A549 (cell line): ENCODE measurements at regions not wholly inside any gene's neighbourhood (a gene's known extent, or its start where the extent isn't known, plus 50 kb on each side); places are given as distances from the start of the nearest gene placed in this dataset.

ENCODE experiments used
- ATAC-seq, 2 experiments: fragments of 200-7000 bp in 1 of 2; fragments of >200 bp in 1 of 2; cut with Nextera tagmentation in 1 of 2; cut with Tn5 transposase in 1 of 2; 3 replicates each; pipeline versions ENCODE4 v1.8.0 to v1.9.1; 2018 to 2020; ENCODE audit warnings: mild to moderate bottlenecking in 1 of 2, moderate library complexity in 1 of 2
- CTCF ChIA-PET: fragments of 300-600 bp; sonication (Branson Sonifier 250); formaldehyde crosslinking; extraction: SDS; loops from one replicate; lab custom pipeline; 2021; ENCODE audit warnings: antibody characterized with exemption, inconsistent platforms; lab: Yijun Ruan, JAX
- POLR2A ChIA-PET: fragments of 350-600 bp; formaldehyde crosslinking; extraction: SDS; loops from one replicate; lab custom pipeline; 2021; ENCODE audit warnings: antibody characterized with exemption, inconsistent platforms; lab: Yijun Ruan, JAX
- DNase-seq, 2 experiments: peaks; one replicate each; pipeline versions ENCODE4 v3.0.0 to v3.0.0-alpha.2; 2011 to 2016; ENCODE audit warnings: low read depth in 1 of 2, low spot score in 1 of 2
- FAIRE-seq: peaks from 2 replicates; lab custom pipeline; 2011; peaks lifted over from hg19 to GRCh38; lab: Jason Lieb, UNC
- H3K27ac ChIP-seq, 2 experiments: fragments of >200 bp; sonication (Bioruptor Twin); formaldehyde crosslinking; 3 replicates each; pipeline ENCODE4 v1.5.1; 2016 to 2017
- H3K4me1 ChIP-seq: fragments of >200 bp; sonication (Bioruptor Twin); formaldehyde crosslinking; 3 replicates; pipeline ENCODE4 v1.6.1; 2016
- H3K4me2 ChIP-seq: fragments of >200 bp; sonication (Bioruptor Twin); formaldehyde crosslinking; 3 replicates; pipeline ENCODE4 v1.6.1; 2016
- H3K4me3 ChIP-seq: fragments of >200 bp; sonication (Bioruptor Twin); formaldehyde crosslinking; 3 replicates; pipeline ENCODE4 v1.5.1; 2016
- H3K9me3 ChIP-seq: fragments of >200 bp; sonication (Bioruptor Twin); formaldehyde crosslinking; 3 replicates; pipeline ENCODE4 v1.6.1; 2016
- CBX2 ChIP-seq: fragments of 200-600 bp; sonication (generic); IDR thresholded peaks from 2 replicates; pipeline ENCODE4 v1.6.1; 2016; ENCODE audit warnings: low read depth, mild to moderate bottlenecking, borderline replicate concordance
- CEBPB ChIP-seq, 2 experiments: fragments of >200 bp in 1 of 2; sonication (Bioruptor Twin) in 1 of 2; formaldehyde crosslinking in 1 of 2; IDR thresholded peaks; 2 replicates each; pipeline ENCODE4 v1.6.1; 2012 to 2016
- CHD4 ChIP-seq: fragments of 200-600 bp; sonication (generic); IDR thresholded peaks from 2 replicates; pipeline ENCODE4 v1.6.1; 2016; ENCODE audit warnings: antibody characterized with exemption, mild to moderate bottlenecking, borderline replicate concordance
- EHMT2 ChIP-seq: fragments of 200-600 bp; sonication (generic); IDR thresholded peaks from 2 replicates; pipeline ENCODE4 v1.6.1; 2016; ENCODE audit warnings: antibody characterized with exemption, low read depth, mild to moderate bottlenecking, moderate library complexity
- FOSL2 ChIP-seq, 2 experiments: fragments of 450-650 bp in 1 of 2; fragments of >200 bp in 1 of 2; sonication (Bioruptor Twin) in 1 of 2; formaldehyde crosslinking; IDR thresholded peaks; 2 replicates each; pipeline versions ENCODE4 v1.5.0 to v1.6.1; 2016 to 2020; ENCODE audit warnings: mild to moderate bottlenecking in 1 of 2, moderate library complexity in 1 of 2
- GATA3 ChIP-seq: IDR thresholded peaks from 2 replicates; pipeline ENCODE4 v1.6.1; 2012; ENCODE audit warnings: borderline replicate concordance
- HMGXB4 ChIP-seq: fragments of 250-450 bp; sonication (Bioruptor Pico); IDR thresholded peaks from 2 replicates; pipeline ENCODE4 v1.5.0; 2021; ENCODE audit warnings: mild to moderate bottlenecking, moderate library complexity, borderline replicate concordance
- HOXB13 ChIP-seq: fragments of 250-450 bp; sonication (Bioruptor Pico); IDR thresholded peaks from 2 replicates; pipeline ENCODE4 v1.5.0; 2020; ENCODE audit warnings: low read depth, mild to moderate bottlenecking, moderate library complexity
- JUNB ChIP-seq: fragments of >200 bp; sonication (Bioruptor Twin); formaldehyde crosslinking; IDR thresholded peaks from 2 replicates; pipeline ENCODE4 v1.6.1; 2016
- KDM1A ChIP-seq: fragments of 200-600 bp; sonication (generic); IDR thresholded peaks from 2 replicates; pipeline ENCODE4 v1.6.1; 2016; ENCODE audit warnings: low read depth, mild to moderate bottlenecking
- KDM5A ChIP-seq: fragments of 200-600 bp; sonication (generic); IDR thresholded peaks from 2 replicates; pipeline ENCODE4 v1.6.1; 2016; ENCODE audit warnings: antibody characterized with exemption, mild to moderate bottlenecking
- MYC ChIP-seq: IDR thresholded peaks from 2 replicates; pipeline ENCODE4 v1.6.1; 2012; ENCODE audit warnings: mild to moderate bottlenecking, inconsistent platforms, low read length, improper control_type of control experiment, borderline replicate concordance
- NR3C1 ChIP-seq: fragments of >200 bp; sonication (Bioruptor Twin); formaldehyde crosslinking; IDR thresholded peaks from 3 replicates; pipeline ENCODE4 v1.6.1; 2017
- POLR2A ChIP-seq: IDR thresholded peaks from 2 replicates; pipeline ENCODE4 v1.6.1; 2012; ENCODE audit warnings: mild to moderate bottlenecking, low read length
- POLR2AphosphoS2 ChIP-seq: conservative IDR thresholded peaks from 2 replicates; pipeline ENCODE4 v1.6.1; 2012; ENCODE audit warnings: low read length, improper control_type of control experiment, inconsistent platforms
- RARB ChIP-seq: fragments of 250-450 bp; sonication (Bioruptor Pico); IDR thresholded peaks from 2 replicates; pipeline ENCODE4 v1.8.0; 2021; ENCODE audit warnings: mild to moderate bottlenecking, moderate library complexity
- RCOR1 ChIP-seq: fragments of 150-350 bp; IDR thresholded peaks from 2 replicates; pipeline ENCODE4 v1.6.1; 2014; ENCODE audit warnings: antibody characterized with exemption, low read length, low read depth
- RFX5 ChIP-seq: fragments of 450-650 bp; IDR thresholded peaks from 2 replicates; pipeline ENCODE4 v1.7.1; 2014; ENCODE audit warnings: antibody characterized with exemption, mild to moderate bottlenecking, moderate library complexity
- SMC3 ChIP-seq: fragments of >200 bp; sonication (Bioruptor Twin); formaldehyde crosslinking; IDR thresholded peaks from 3 replicates; pipeline ENCODE4 v1.6.1; 2018; ENCODE audit warnings: inconsistent platforms
- SREBF2 ChIP-seq: fragments of 450-650 bp; IDR thresholded peaks from 2 replicates; pipeline ENCODE4 v1.6.1; 2014; ENCODE audit warnings: mild to moderate bottlenecking, moderate library complexity
- TFCP2L1 ChIP-seq: fragments of 250-450 bp; sonication (Bioruptor Pico); IDR thresholded peaks from 2 replicates; pipeline ENCODE4 v1.5.0; 2021; ENCODE audit warnings: mild to moderate bottlenecking
- ZC3H11A ChIP-seq: fragments of 450-650 bp; IDR thresholded peaks from 2 replicates; pipeline ENCODE4 v1.6.1; 2014; ENCODE audit warnings: antibody characterized with exemption, mild to moderate bottlenecking
- whole genome bisulfite sequencing: methylation state at CpG from one replicate; pipeline ENCODE4 v1.1.6; 2017; ENCODE audit errors: missing lambda C conversion rate; 5-methylcytosine and 5-hydroxymethylcytosine counted together
- TF ChIP-seq, protein P1 (sequence below): fragments of 200-600 bp; sonication (generic); IDR thresholded peaks from 2 replicates; pipeline ENCODE4 v1.6.1; 2016; ENCODE audit warnings: antibody characterized with exemption, mild to moderate bottlenecking, moderate library complexity
- TF ChIP-seq, protein P2 (sequence below): fragments of 450-650 bp; IDR thresholded peaks from 2 replicates; pipeline ENCODE4 v1.6.1; 2014; ENCODE audit warnings: antibody characterized with exemption
- TF ChIP-seq, protein P3 (sequence below): fragments of >200 bp; sonication (Bioruptor Twin); formaldehyde crosslinking; IDR thresholded peaks from 3 replicates; pipeline ENCODE4 v1.5.1; 2016

GRCh38 chr16:72612256-72612655, 435.7 kb downstream of the ZFHX3 start:
- ChIA-PET CTCF (no interaction called here), POLR2A (no interaction called here)
- H3K4me2 ChIP-seq: no peak overlapping the region
- H3K27ac ChIP-seq: no peak overlapping the region
- FAIRE-seq (no peak), DNase-seq (no peak), ATAC-seq (no peak)
- H3K4me1 ChIP-seq: no peaks in the 10 kb centered on the region
- WGBS: 72% methylated on average over 2 of the region's 2 CpGs
- no peak overlapping the region for H3K4me3 ChIP-seq
- no peaks in the 10 kb centered on the region for H3K9me3 ChIP-seq
- no peak for TF ChIP-seq POLR2AphosphoS2
- TF ChIP-seq, protein P1, sequence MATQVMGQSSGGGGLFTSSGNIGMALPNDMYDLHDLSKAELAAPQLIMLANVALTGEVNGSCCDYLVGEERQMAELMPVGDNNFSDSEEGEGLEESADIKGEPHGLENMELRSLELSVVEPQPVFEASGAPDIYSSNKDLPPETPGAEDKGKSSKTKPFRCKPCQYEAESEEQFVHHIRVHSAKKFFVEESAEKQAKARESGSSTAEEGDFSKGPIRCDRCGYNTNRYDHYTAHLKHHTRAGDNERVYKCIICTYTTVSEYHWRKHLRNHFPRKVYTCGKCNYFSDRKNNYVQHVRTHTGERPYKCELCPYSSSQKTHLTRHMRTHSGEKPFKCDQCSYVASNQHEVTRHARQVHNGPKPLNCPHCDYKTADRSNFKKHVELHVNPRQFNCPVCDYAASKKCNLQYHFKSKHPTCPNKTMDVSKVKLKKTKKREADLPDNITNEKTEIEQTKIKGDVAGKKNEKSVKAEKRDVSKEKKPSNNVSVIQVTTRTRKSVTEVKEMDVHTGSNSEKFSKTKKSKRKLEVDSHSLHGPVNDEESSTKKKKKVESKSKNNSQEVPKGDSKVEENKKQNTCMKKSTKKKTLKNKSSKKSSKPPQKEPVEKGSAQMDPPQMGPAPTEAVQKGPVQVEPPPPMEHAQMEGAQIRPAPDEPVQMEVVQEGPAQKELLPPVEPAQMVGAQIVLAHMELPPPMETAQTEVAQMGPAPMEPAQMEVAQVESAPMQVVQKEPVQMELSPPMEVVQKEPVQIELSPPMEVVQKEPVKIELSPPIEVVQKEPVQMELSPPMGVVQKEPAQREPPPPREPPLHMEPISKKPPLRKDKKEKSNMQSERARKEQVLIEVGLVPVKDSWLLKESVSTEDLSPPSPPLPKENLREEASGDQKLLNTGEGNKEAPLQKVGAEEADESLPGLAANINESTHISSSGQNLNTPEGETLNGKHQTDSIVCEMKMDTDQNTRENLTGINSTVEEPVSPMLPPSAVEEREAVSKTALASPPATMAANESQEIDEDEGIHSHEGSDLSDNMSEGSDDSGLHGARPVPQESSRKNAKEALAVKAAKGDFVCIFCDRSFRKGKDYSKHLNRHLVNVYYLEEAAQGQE: no peak
- TF ChIP-seq HMGXB4 (CRISPR knock-in tag): no peak
- no peak for TF ChIP-seq HOXB13
- no peak for TF ChIP-seq SMC3
- TF ChIP-seq CHD4: no peak

GRCh38 chr16:72609933-72610332, 438.0 kb upstream of the PMFBP1 start:
- no peaks in the 10 kb centered on the region for H3K4me1 ChIP-seq
- POLR2A ChIA-PET: no interaction called here
- no peak for TF ChIP-seq NR3C1
- TF ChIP-seq, protein P2, sequence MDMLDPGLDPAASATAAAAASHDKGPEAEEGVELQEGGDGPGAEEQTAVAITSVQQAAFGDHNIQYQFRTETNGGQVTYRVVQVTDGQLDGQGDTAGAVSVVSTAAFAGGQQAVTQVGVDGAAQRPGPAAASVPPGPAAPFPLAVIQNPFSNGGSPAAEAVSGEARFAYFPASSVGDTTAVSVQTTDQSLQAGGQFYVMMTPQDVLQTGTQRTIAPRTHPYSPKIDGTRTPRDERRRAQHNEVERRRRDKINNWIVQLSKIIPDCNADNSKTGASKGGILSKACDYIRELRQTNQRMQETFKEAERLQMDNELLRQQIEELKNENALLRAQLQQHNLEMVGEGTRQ: no peak
- no peak for TF ChIP-seq EHMT2
- no peak for TF ChIP-seq ZC3H11A
- no peak for TF ChIP-seq CEBPB (IDR thresholded peaks at IDR 0.05)
- TF ChIP-seq KDM5A: no peak
- TF ChIP-seq KDM1A: no peak
- no peak for TF ChIP-seq GATA3
- no peak for TF ChIP-seq MYC
- no peak for TF ChIP-seq TFCP2L1 (CRISPR knock-in tag)
- no peak for TF ChIP-seq RCOR1
- no peak for TF ChIP-seq RFX5
- DNase-seq: no peak
- 66% methylated on average over 3 of the region's 3 CpGs for WGBS
- no peaks in the 10 kb centered on the region for H3K9me3 ChIP-seq
- FAIRE-seq: no peak
- no peak for ATAC-seq
- no peak overlapping the region for H3K4me3 ChIP-seq
- CTCF ChIA-PET: no interaction called here
- H3K4me2 ChIP-seq: no peak overlapping the region
- H3K27ac ChIP-seq: no peak overlapping the region

DNA sequence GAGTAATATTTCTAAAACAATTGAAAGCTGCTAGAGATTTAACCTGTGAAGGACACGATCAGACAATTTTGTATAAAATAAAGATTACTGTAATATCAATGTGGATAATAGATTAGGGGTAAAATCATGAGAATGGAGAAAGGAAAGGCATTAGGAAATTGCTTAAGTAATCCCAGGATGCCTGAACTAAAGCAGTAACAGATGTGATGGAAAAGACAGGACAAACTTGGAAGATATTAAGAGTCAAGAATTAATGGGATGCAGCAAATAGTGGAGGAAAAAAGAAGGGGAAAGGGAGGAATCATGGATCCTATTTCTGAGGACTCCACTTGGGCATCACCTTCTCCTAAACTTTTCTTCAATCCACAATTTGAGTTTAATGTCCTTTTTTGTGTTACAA, 437.1 kb upstream of the PMFBP1 start:
- H3K4me3 ChIP-seq: no peak overlapping the region
- DNase-seq (no peak), ATAC-seq (no peak), FAIRE-seq (no peak)
- no peaks in the 10 kb centered on the region for H3K9me3 ChIP-seq
- no peaks in the 10 kb centered on the region for H3K4me1 ChIP-seq
- ChIA-PET POLR2A (no interaction called here), CTCF (no interaction called here)
- no peak overlapping the region for H3K4me2 ChIP-seq
- 57% methylated on average over 1 of the region's 1 CpG for WGBS
- no peak overlapping the region for H3K27ac ChIP-seq
- TF ChIP-seq RARB (CRISPR knock-in tag) (no peak), CHD4 (no peak), SREBF2 (no peak), POLR2A (no peak), JUNB (no peak), FOSL2 (IDR thresholded peaks at IDR 0.05) (no peak), FOSL2 (CRISPR knock-in tag; IDR thresholded peaks at IDR 0.05) (no peak), CBX2 (no peak), SMC3 (no peak), KDM5A (no peak)
- TF ChIP-seq, protein P1: no peak
- TF ChIP-seq, protein P3, sequence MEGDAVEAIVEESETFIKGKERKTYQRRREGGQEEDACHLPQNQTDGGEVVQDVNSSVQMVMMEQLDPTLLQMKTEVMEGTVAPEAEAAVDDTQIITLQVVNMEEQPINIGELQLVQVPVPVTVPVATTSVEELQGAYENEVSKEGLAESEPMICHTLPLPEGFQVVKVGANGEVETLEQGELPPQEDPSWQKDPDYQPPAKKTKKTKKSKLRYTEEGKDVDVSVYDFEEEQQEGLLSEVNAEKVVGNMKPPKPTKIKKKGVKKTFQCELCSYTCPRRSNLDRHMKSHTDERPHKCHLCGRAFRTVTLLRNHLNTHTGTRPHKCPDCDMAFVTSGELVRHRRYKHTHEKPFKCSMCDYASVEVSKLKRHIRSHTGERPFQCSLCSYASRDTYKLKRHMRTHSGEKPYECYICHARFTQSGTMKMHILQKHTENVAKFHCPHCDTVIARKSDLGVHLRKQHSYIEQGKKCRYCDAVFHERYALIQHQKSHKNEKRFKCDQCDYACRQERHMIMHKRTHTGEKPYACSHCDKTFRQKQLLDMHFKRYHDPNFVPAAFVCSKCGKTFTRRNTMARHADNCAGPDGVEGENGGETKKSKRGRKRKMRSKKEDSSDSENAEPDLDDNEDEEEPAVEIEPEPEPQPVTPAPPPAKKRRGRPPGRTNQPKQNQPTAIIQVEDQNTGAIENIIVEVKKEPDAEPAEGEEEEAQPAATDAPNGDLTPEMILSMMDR: no peak
